ENCODE measurements at regions not wholly inside any gene's neighbourhood (a gene's known extent, or its start where the extent isn't known, plus 50 kb on each side); places are given as distances from the start of the nearest gene placed in this dataset.
"Not testable (repeated sequence)": the region's sequence is repeated elsewhere in the genome, so short reads cannot be mapped to it uniquely, and the experiment has no call there.

DNA sequence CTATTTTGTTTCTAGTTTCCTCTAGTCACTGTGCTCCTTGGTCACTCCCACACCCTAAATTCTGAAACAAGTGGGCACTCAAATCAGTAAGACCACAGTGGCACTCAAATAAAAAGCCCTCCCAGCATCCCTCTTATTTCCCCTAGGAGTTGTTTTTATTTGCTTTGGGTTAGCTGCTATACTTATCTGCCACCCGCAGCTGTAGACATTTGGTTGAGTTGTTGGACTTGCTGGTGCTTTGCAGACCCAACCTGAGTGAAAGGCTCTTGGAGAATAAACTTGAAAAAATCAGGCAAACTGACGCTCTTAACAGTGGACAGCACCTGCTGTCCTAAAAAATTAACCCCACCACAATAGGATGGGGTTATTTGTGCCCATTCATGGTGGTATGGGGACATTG, 203.0 kb downstream of the SPATA31A6 start:
- CTCF ChIA-PET: no interaction called here
- Histone ChIP-seq H3K36me3 (ENCODE audit: control insufficient read depth, insufficient read depth, low read length) (no peaks in the 10 kb centered on the region), H3K27me3 (ENCODE audit: control insufficient read depth, insufficient read depth, low read length) (no peaks in the 10 kb centered on the region), H3K4me3 (ENCODE audit: low read depth, low read length) (no peak overlapping the region)
- POLR2A ChIA-PET: no interaction called here
- TF ChIP-seq, protein P1, sequence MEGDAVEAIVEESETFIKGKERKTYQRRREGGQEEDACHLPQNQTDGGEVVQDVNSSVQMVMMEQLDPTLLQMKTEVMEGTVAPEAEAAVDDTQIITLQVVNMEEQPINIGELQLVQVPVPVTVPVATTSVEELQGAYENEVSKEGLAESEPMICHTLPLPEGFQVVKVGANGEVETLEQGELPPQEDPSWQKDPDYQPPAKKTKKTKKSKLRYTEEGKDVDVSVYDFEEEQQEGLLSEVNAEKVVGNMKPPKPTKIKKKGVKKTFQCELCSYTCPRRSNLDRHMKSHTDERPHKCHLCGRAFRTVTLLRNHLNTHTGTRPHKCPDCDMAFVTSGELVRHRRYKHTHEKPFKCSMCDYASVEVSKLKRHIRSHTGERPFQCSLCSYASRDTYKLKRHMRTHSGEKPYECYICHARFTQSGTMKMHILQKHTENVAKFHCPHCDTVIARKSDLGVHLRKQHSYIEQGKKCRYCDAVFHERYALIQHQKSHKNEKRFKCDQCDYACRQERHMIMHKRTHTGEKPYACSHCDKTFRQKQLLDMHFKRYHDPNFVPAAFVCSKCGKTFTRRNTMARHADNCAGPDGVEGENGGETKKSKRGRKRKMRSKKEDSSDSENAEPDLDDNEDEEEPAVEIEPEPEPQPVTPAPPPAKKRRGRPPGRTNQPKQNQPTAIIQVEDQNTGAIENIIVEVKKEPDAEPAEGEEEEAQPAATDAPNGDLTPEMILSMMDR (IDR thresholded peaks at IDR 0.05; ENCODE audit: insufficient read depth, low read depth, low read length): no peak
- no peak for DNase-seq (ENCODE audit: low read depth)

DNA sequence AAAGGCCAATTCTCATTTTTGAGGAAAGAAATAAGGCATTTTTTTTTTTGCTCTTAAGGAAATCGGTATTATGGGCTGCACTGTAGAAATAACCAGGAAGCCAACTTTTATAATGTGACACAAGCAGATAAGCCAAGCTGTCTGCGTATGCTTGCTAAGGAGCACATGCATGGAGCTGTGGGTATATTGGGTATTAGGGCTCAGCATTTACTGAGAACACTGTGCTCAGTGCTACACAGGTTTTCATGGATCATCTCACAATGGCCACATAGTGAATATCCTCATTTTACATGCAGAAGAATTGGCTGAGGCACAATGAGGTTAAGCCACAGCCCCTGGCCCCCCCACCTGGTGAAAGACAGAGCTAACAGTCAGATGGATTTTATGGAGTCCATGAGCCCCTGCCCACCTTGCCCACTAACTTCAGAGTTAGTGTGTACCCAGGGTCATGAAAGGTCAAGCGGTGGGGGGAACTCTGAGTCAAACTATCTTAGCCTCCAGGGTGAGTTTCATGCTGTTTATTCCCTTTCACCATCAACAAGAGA, 204.8 kb downstream of the SPATA31A6 start:
- no peaks in the 10 kb centered on the region for H3K36me3 ChIP-seq (ENCODE audit: control insufficient read depth, insufficient read depth, low read length)
- TF ChIP-seq, protein P1 (IDR thresholded peaks at IDR 0.05; ENCODE audit: insufficient read depth, low read depth, low read length): no peak
- no peaks in the 10 kb centered on the region for H3K27me3 ChIP-seq (ENCODE audit: control insufficient read depth, insufficient read depth, low read length)
- DNase-seq (ENCODE audit: low read depth): no peak
- CTCF ChIA-PET: no interaction called here
- no peak overlapping the region for H3K4me3 ChIP-seq (ENCODE audit: low read depth, low read length)
- POLR2A ChIA-PET: no interaction called here

DNA sequence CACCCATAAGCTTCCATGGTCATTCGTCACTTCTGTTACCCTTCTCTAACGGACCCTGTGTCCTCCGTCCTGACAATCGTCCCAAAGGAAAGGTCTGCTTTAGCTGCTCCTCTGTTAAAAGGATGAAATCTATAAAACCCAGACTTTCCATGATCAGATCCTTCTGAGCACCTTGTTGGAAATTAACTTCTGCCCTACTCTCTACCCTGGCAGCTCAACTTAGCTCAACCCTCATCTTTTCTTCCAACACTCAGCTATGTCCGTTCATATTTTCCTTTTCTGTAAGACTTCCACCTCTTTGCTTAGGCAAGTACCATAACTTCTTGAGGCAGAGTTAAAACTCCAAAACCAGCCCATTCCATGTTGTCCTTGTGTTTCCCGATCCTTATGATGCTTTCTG, 205.4 kb downstream of the SPATA31A6 start:
- Histone ChIP-seq H3K4me3 (ENCODE audit: low read depth, low read length) (no peak overlapping the region), H3K36me3 (ENCODE audit: control insufficient read depth, insufficient read depth, low read length) (no peaks in the 10 kb centered on the region), H3K27me3 (ENCODE audit: control insufficient read depth, insufficient read depth, low read length) (no peaks in the 10 kb centered on the region)
- DNase-seq (ENCODE audit: low read depth): no peak
- TF ChIP-seq, protein P1 (IDR thresholded peaks at IDR 0.05; ENCODE audit: insufficient read depth, low read depth, low read length): no peak
- ChIA-PET POLR2A (no interaction called here), CTCF (no interaction called here)

DNA sequence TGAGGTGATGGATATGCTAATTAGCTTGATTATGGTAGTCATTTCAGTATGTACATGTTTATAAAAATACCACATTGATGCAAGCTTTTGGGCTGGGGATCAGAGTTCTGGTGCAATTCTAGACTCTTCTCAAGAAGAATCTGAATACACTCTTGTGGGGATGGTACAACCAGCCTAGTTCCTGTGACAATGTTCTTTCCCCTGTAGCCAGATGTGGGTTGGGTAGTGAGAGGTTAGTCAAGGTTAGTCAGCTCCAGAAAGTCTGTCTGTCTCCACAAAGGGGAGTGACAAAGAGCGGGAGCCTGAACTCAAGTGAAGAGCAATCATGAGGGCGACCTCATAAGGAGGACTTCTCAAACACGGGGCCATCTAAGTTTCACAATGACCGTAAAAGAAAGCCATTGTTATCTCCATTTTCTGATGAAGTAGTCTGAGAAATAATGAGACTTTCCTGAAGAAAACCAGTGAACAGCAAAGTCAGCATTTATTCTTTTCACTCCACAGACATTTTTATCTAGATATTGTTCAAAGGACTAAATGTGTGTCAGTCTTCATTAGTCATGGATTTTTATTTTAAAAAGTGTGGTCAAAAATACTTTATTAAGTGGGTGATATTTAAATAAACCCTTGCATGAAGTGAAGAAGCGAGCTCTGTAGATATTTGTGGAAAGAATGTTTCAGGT, 209.5 kb downstream of the SPATA31A6 start:
- POLR2A ChIA-PET; H3K27me3 ChIP-seq (ENCODE audit: control insufficient read depth, insufficient read depth, low read length); DNase-seq (ENCODE audit: low read depth); H3K4me3 ChIP-seq (ENCODE audit: low read depth, low read length); H3K36me3 ChIP-seq (ENCODE audit: control insufficient read depth, insufficient read depth, low read length); CTCF ChIA-PET: not testable (repeated sequence)

DNA sequence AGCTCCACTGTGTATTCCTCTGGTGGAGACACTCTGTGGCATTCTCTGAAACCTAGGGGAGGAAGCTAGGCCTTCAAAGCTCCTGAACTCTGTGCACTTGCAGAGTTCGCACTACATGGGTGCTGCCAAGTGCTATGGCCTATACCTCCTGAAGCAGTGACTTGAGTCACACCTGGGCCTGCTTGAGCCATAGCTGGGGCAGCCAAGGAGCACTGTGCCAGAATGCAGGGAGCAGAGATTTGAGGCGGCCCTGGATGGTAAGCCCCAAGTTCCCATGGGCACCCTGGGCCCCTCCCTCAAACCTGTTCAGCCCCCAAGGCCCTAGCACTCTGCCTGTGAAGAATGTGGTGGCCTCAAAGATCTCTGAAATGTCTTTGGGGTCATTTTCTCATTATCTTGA, 212.9 kb downstream of the SPATA31A6 start:
- ChIA-PET POLR2A (no interaction called here), CTCF (no interaction called here)
- no peaks in the 10 kb centered on the region for H3K36me3 ChIP-seq (ENCODE audit: control insufficient read depth, insufficient read depth, low read length)
- no peak overlapping the region for H3K4me3 ChIP-seq (ENCODE audit: low read depth, low read length)
- H3K27me3 ChIP-seq (ENCODE audit: control insufficient read depth, insufficient read depth, low read length): no peaks in the 10 kb centered on the region
- DNase-seq (ENCODE audit: low read depth): no peak
- TF ChIP-seq, protein P1 (IDR thresholded peaks at IDR 0.05; ENCODE audit: insufficient read depth, low read depth, low read length): no peak

DNA sequence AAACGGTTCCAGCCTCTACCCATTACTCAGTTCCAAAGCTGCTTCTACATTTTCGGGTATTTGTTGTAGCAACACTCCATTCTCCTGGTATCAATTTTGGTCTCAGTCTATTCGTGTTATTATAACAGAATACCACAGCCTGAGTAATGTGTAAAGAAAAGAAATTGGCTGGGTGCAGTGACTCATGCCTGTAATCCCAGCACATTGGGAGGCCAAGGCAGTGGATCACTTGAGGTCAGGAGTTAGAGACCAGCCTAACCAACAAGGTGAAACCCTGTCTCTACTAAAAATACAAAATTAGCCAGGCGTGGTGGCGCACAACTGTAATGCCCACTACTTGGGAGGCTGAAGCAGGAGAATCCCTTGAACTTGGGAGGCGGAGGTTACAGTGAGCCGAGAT, 213.9 kb downstream of the SPATA31A6 start:
- POLR2A ChIA-PET; CTCF ChIA-PET; H3K27me3 ChIP-seq (ENCODE audit: control insufficient read depth, insufficient read depth, low read length); H3K4me3 ChIP-seq (ENCODE audit: low read depth, low read length); H3K36me3 ChIP-seq (ENCODE audit: control insufficient read depth, insufficient read depth, low read length): not testable (repeated sequence)
- DNase-seq (ENCODE audit: low read depth): peak; percentile 1

DNA sequence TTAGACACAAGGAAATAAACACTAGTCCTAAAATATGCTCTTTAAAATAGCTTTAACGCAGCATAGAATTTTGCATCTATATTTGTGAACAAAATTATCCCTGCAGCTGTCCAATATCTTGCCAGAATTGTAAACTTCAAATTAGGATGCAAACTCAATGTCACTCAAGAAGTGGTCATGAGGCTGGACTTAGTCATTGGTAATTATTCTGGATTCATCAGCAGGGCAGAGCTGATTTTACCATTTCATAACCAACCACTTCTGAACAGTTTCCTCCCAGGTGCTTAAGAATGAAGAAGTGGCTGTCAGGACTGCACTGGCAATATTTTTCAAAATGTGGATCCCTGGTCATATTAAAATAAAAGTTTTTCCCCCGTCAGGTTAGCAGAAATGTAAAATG, 219.5 kb downstream of the SPATA31A6 start:
- H3K36me3 ChIP-seq (ENCODE audit: control insufficient read depth, insufficient read depth, low read length); DNase-seq (ENCODE audit: low read depth); H3K27me3 ChIP-seq (ENCODE audit: control insufficient read depth, insufficient read depth, low read length); CTCF ChIA-PET; H3K4me3 ChIP-seq (ENCODE audit: low read depth, low read length); POLR2A ChIA-PET: not testable (repeated sequence)

DNA sequence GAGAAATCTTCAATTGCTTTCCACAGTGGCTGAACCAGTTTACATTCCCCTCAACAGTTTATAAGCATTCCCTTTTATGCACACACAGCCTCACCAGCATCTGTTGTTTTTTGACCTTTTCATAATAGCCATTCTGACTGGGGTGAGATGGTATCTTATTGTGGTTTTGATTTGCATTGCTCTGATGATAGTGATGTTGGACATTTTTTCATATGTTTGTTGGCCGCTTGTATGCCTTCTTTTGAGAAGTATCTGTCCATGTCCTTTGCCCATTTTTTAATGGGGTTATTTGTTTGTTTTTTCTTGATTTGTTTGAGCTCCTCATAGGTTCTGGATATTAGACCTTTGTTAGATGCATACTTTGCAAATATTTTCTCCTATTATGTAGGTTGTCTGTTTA, 226.1 kb downstream of the SPATA31A6 start:
- DNase-seq (ENCODE audit: low read depth); POLR2A ChIA-PET; CTCF ChIA-PET: not testable (repeated sequence)

DNA sequence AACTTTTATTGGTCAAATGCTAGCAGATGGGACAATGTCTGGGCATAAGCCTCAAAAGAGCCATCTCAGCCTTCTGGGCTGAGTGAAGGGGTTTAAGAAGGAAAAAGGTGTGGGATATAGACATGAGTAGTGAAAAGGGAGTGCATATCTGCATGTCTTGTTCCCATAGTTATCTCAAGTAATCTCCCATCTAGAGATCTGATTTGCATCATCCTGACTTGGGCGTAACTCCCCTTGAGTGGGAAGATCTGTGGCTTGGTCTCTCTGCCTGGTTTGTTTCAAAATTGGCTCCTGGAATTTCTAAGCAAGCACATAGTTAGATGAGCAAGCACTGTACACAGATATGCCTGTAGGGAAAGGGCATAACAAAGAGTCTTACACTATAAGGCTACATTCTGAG, 228.9 kb downstream of the SPATA31A6 start:
- H3K36me3 ChIP-seq (ENCODE audit: control insufficient read depth, insufficient read depth, low read length); H3K27me3 ChIP-seq (ENCODE audit: control insufficient read depth, insufficient read depth, low read length); CTCF ChIA-PET; H3K4me3 ChIP-seq (ENCODE audit: low read depth, low read length); DNase-seq (ENCODE audit: low read depth); POLR2A ChIA-PET: not testable (repeated sequence)

More for the DNA sequence above, 226.1 kb downstream of the SPATA31A6 start:
- H3K4me3 ChIP-seq (ENCODE audit: low read depth, low read length); H3K36me3 ChIP-seq (ENCODE audit: control insufficient read depth, insufficient read depth, low read length); H3K27me3 ChIP-seq (ENCODE audit: control insufficient read depth, insufficient read depth, low read length): not testable (repeated sequence)

All from BJ (cell line).